T-helper 17 cell (primary cell): ENCODE measurements at regions not wholly inside any gene's neighbourhood (a gene's known extent, or its start where the extent isn't known, plus 50 kb on each side); places are given as distances from the start of the nearest gene placed in this dataset.

Experiments
- ATAC-seq: fragments of 150-1000 bp; cut with Tn5 transposase; 2 replicates; pipeline ENCODE4 v1.10.0; 2021; ENCODE audit warnings: mild to moderate bottlenecking, moderate library complexity
- DNase-seq, 3 donors: peaks; one replicate each; pipeline versions ENCODE4 v3.0.0 to v3.0.0-alpha.2; 2020 to 2021
- H3K9me3 ChIP-seq: one replicate; pipeline ENCODE4 v1.7.0; 2013; ENCODE audit warnings: low read length, mild to moderate bottlenecking; ENCODE audit not compliant: control insufficient read depth, poor library complexity, severe bottlenecking
- H3K27ac Mint-ChIP-seq: one replicate; pipeline ENCODE4 v1.8.0; 2022; ENCODE audit warnings: mild to moderate bottlenecking, moderate library complexity, mixed read lengths
- H3K27me3 Mint-ChIP-seq: one replicate; pipeline ENCODE4 v1.8.0; 2022; ENCODE audit warnings: mixed read lengths
- H3K36me3 Mint-ChIP-seq: one replicate; pipeline ENCODE4 v1.8.0; 2022; ENCODE audit warnings: low read depth, mixed read lengths
- H3K4me1 Mint-ChIP-seq: one replicate; pipeline ENCODE4 v1.8.0; 2022; ENCODE audit warnings: mild to moderate bottlenecking, mixed read lengths
- H3K4me3 Mint-ChIP-seq: one replicate; pipeline ENCODE4 v1.8.0; 2022; ENCODE audit warnings: mild to moderate bottlenecking, moderate library complexity, mixed read lengths

GRCh38 chr14:87111126-87111525 lies 881.9 kb downstream of the GALC start:
- Mint-ChIP-seq H3K36me3 (no peaks in the 10 kb centered on the region), H3K4me1 (no peaks in the 10 kb centered on the region), H3K27ac (no peak overlapping the region), H3K4me3 (no peak overlapping the region), H3K27me3 (no peaks in the 10 kb centered on the region)
- ATAC-seq (no peak), DNase-seq (no peak)
- H3K9me3 ChIP-seq = no peaks in the 10 kb centered on the region

GRCh38 chr14:87109271-87109670 lies 883.7 kb downstream of the GALC start:
- Mint-ChIP-seq H3K4me1 (no peaks in the 10 kb centered on the region), H3K27ac (no peak overlapping the region), H3K27me3 (no peaks in the 10 kb centered on the region), H3K36me3 (no peaks in the 10 kb centered on the region), H3K4me3 (no peak overlapping the region)
- H3K9me3 ChIP-seq = no peaks in the 10 kb centered on the region
- DNase-seq (no peak), ATAC-seq (no peak)

GRCh38 chr14:87108726-87109125 lies 884.3 kb downstream of the GALC start:
- Mint-ChIP-seq H3K36me3 (no peaks in the 10 kb centered on the region), H3K27ac (no peak overlapping the region), H3K27me3 (no peaks in the 10 kb centered on the region), H3K4me3 (no peak overlapping the region), H3K4me1 (no peaks in the 10 kb centered on the region)
- ATAC-seq (no peak), DNase-seq (no peak)
- H3K9me3 ChIP-seq = no peaks in the 10 kb centered on the region

- no peaks in the 10 kb centered on the region for H3K9me3 ChIP-seq
- ATAC-seq (no peak), DNase-seq (no peak)
- Mint-ChIP-seq H3K27ac (no peak overlapping the region), H3K36me3 (no peaks in the 10 kb centered on the region), H3K27me3 (no peaks in the 10 kb centered on the region), H3K4me1 (no peaks in the 10 kb centered on the region), H3K4me3 (no peak overlapping the region)
Measured at GRCh38 chr14:87102811-87103378, 890.1 kb downstream of the GALC start.

GRCh38 chr14:87097015-87097414 lies 896.0 kb downstream of the GALC start:
- Mint-ChIP-seq H3K27ac (no peak overlapping the region), H3K4me1 (no peaks in the 10 kb centered on the region), H3K36me3 (no peaks in the 10 kb centered on the region), H3K4me3 (no peak overlapping the region), H3K27me3 (no peaks in the 10 kb centered on the region)
- DNase-seq (no peak), ATAC-seq (no peak)
- H3K9me3 ChIP-seq = no peaks in the 10 kb centered on the region

- H3K9me3 ChIP-seq = no peaks in the 10 kb centered on the region
- H3K36me3 Mint-ChIP-seq = no peaks in the 10 kb centered on the region
- no peaks in the 10 kb centered on the region for H3K4me1 Mint-ChIP-seq
- no peak for ATAC-seq
- no peak overlapping the region for H3K4me3 Mint-ChIP-seq
- no peak overlapping the region for H3K27ac Mint-ChIP-seq
- DNase-seq = no peak
- no peaks in the 10 kb centered on the region for H3K27me3 Mint-ChIP-seq
Measured at GRCh38 chr14:87094913-87095312, 898.1 kb downstream of the GALC start.

- Mint-ChIP-seq H3K4me1 (no peaks in the 10 kb centered on the region), H3K27ac (no peak overlapping the region), H3K4me3 (no peak overlapping the region), H3K27me3 (no peaks in the 10 kb centered on the region), H3K36me3 (no peaks in the 10 kb centered on the region)
- H3K9me3 ChIP-seq = no peaks in the 10 kb centered on the region
- ATAC-seq (no peak), DNase-seq (no peak)
Measured at GRCh38 chr14:87088588-87088987, 904.4 kb downstream of the GALC start.

- Mint-ChIP-seq H3K36me3 (no peaks in the 10 kb centered on the region), H3K27me3 (no peaks in the 10 kb centered on the region), H3K27ac (no peak overlapping the region), H3K4me1 (no peaks in the 10 kb centered on the region), H3K4me3 (no peak overlapping the region)
- H3K9me3 ChIP-seq = no peaks in the 10 kb centered on the region
- ATAC-seq = no peak
- no peak for DNase-seq
Measured at GRCh38 chr14:87087881-87088280, 905.1 kb downstream of the GALC start.

GRCh38 chr14:87084908-87085307 lies 908.1 kb downstream of the GALC start:
- no peaks in the 10 kb centered on the region for H3K4me1 Mint-ChIP-seq
- no peak overlapping the region for H3K4me3 Mint-ChIP-seq
- no peaks in the 10 kb centered on the region for H3K9me3 ChIP-seq
- no peak for ATAC-seq
- no peaks in the 10 kb centered on the region for H3K36me3 Mint-ChIP-seq
- H3K27ac Mint-ChIP-seq = no peak overlapping the region
- no peak for DNase-seq
- no peaks in the 10 kb centered on the region for H3K27me3 Mint-ChIP-seq

- DNase-seq (no peak), ATAC-seq (no peak)
- no peaks in the 10 kb centered on the region for H3K4me1 Mint-ChIP-seq
- no peak overlapping the region for H3K4me3 Mint-ChIP-seq
- no peak overlapping the region for H3K27ac Mint-ChIP-seq
- H3K27me3 Mint-ChIP-seq = no peaks in the 10 kb centered on the region
- H3K9me3 ChIP-seq = no peaks in the 10 kb centered on the region
- H3K36me3 Mint-ChIP-seq = no peaks in the 10 kb centered on the region
Measured at GRCh38 chr14:87082917-87083316, 910.1 kb downstream of the GALC start.

GRCh38 chr14:87081004-87081403 lies 912.0 kb downstream of the GALC start:
- no peak overlapping the region for H3K27ac Mint-ChIP-seq
- H3K27me3 Mint-ChIP-seq = no peaks in the 10 kb centered on the region
- H3K4me1 Mint-ChIP-seq = no peaks in the 10 kb centered on the region
- H3K36me3 Mint-ChIP-seq = no peaks in the 10 kb centered on the region
- no peak for ATAC-seq
- no peak for DNase-seq
- H3K9me3 ChIP-seq = no peaks in the 10 kb centered on the region
- H3K4me3 Mint-ChIP-seq = no peak overlapping the region

- Mint-ChIP-seq H3K36me3 (no peaks in the 10 kb centered on the region), H3K4me3 (no peak overlapping the region), H3K27ac (no peak overlapping the region), H3K4me1 (no peaks in the 10 kb centered on the region), H3K27me3 (no peaks in the 10 kb centered on the region)
- DNase-seq (no peak), ATAC-seq (no peak)
- no peaks in the 10 kb centered on the region for H3K9me3 ChIP-seq
Measured at GRCh38 chr14:87080146-87080545, 912.8 kb downstream of the GALC start.

GRCh38 chr14:87079416-87079815 lies 913.6 kb downstream of the GALC start:
- ATAC-seq (no peak), DNase-seq (no peak)
- H3K4me3 Mint-ChIP-seq = no peak overlapping the region
- H3K4me1 Mint-ChIP-seq = no peaks in the 10 kb centered on the region
- no peaks in the 10 kb centered on the region for H3K36me3 Mint-ChIP-seq
- no peaks in the 10 kb centered on the region for H3K9me3 ChIP-seq
- no peaks in the 10 kb centered on the region for H3K27me3 Mint-ChIP-seq
- no peak overlapping the region for H3K27ac Mint-ChIP-seq

- Mint-ChIP-seq H3K4me3 (no peak overlapping the region), H3K36me3 (no peaks in the 10 kb centered on the region)
Measured at GRCh38 chr14:87076922-87077321, 916.1 kb downstream of the GALC start.

More at GRCh38 chr14:87076922-87077321, 916.1 kb downstream of the GALC start:
- Mint-ChIP-seq H3K27me3 (no peaks in the 10 kb centered on the region), H3K27ac (no peak overlapping the region), H3K4me1 (no peaks in the 10 kb centered on the region)
- ATAC-seq = no peak
- H3K9me3 ChIP-seq = no peaks in the 10 kb centered on the region
- no peak for DNase-seq
